G401 (cell line): ENCODE measurements at regions not wholly inside any gene's neighbourhood (a gene's known extent, or its start where the extent isn't known, plus 50 kb on each side); places are given as distances from the start of the nearest gene placed in this dataset.

Source experiments
- DNase-seq: peaks from one replicate; pipeline ENCODE4 v3.0.0-alpha.2; 2015; ENCODE audit warnings: low spot score
- in situ Hi-C: cut with HindIII; loops from 2 replicates; pipeline ENCODE4 v1.10.0; 2016; ENCODE audit warnings: low sequenced_read_pairs, mixed read lengths

- no peak for DNase-seq
- in situ Hi-C loops: no loop called here
These were observed 295.8 kb upstream of the DUSP10 start for GRCh38 chr1:222037720-222038119.

DNA sequence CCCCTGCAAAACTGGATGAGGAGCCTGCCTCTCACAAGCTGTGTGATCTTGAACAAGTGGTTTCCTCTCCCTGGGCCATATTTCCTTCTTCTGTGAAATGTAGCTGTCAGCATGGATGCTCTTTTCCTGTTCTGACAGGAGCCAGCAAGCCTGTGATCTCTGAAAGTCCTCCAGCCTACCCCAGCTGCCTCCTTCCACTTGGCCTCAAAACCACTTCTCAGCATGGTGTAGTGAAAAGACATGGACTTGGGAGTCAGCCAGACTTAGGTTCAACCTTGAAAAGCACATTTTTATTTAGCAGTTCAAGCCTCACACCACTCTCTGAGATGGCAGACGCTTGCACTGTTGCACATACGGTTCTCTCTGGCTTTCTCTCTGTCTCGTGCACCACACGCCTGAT lies 292.9 kb upstream of the DUSP10 start:
- DNase-seq: peak; percentile 92
- in situ Hi-C loops: no loop called here

- in situ Hi-C loops: no loop called here
These were observed 291.6 kb upstream of the DUSP10 start for GRCh38 chr1:222033450-222033849.

GRCh38 chr1:222031318-222031717 lies 289.4 kb upstream of the DUSP10 start:
- no peak for DNase-seq
- in situ Hi-C loops: no loop called here

More at GRCh38 chr1:222033450-222033849, 291.6 kb upstream of the DUSP10 start:
- DNase-seq: no peak

GRCh38 chr1:222028676-222029075 lies 286.8 kb upstream of the DUSP10 start:
- DNase-seq: no peak
- in situ Hi-C loops: no loop called here

- DNase-seq: peak; percentile 22
- in situ Hi-C loops: no loop called here
These were observed 286.2 kb upstream of the DUSP10 start for GRCh38 chr1:222028116-222028515.

DNA sequence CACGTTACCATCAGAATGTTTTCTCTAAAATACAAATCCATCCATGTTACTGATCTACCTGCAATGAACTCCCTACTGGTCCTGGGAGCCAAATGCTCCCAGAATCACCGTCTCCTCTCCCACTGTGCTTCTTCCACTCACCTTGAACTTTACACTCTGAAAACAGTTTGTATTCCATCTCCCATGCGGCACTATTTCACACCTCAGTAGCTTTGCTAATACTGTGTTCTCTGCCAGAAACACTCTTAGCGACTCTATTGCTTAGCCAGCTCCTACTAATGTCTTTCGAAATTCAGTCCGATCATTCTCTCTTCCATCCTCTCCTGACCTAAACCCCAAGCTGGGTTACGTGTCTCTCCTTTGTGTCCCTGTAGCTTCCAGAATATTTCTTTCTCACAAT lies 284.4 kb upstream of the DUSP10 start:
- DNase-seq: no peak
- in situ Hi-C loops: no loop called here

GRCh38 chr1:222023025-222023424 lies 281.1 kb upstream of the DUSP10 start:
- DNase-seq: no peak
- in situ Hi-C loops: no loop called here

- DNase-seq: no peak
- in situ Hi-C loops: no loop called here
These were observed 279.2 kb upstream of the DUSP10 start for GRCh38 chr1:222021129-222021528.

- in situ Hi-C loops: no loop called here
- no peak for DNase-seq
These were observed 278.7 kb upstream of the DUSP10 start for GRCh38 chr1:222020553-222020952.

GRCh38 chr1:222019029-222019428 lies 277.1 kb upstream of the DUSP10 start:
- in situ Hi-C loops: no loop called here
- DNase-seq: no peak

DNA sequence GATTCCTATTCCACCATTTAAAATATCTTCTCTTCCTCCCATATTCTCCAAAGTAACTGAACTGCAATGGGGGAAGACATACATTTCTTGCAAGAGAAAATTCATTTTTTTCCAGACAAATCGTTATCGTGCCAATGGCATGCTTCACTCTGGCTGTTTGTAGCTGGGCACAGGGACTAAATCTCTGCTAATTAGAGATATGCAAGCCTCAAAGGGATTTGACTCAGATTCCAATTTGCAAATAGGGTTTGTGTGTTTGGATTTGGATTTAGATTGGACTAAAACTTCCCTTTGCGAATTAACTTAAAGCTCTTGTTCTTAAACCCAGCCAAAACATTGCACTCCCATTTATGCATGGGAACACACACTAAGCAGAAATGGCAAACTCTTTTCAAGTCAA lies 276.2 kb upstream of the DUSP10 start:
- in situ Hi-C loops: no loop called here

DNA sequence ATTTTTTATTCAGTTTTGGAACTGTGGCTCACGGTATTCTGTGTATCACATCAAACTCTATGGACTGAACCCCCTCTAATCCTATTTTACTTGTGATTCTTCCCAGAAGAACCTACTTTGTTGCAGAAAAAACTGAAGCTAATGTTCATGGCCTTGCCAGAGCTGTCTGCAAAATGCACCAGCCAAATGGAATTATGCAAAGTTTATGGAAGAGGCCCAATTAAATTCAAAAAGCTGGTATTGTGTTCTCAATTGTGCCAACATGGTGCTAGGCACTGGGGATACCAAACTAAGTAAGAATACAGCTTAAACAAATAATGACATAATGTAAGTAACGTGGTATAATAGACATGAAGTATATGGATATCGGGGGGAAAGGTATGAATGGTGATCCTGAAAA lies 273.8 kb upstream of the DUSP10 start:
- in situ Hi-C loops: no loop called here

More for the DNA sequence above, 276.2 kb upstream of the DUSP10 start:
- DNase-seq: no peak

DNA sequence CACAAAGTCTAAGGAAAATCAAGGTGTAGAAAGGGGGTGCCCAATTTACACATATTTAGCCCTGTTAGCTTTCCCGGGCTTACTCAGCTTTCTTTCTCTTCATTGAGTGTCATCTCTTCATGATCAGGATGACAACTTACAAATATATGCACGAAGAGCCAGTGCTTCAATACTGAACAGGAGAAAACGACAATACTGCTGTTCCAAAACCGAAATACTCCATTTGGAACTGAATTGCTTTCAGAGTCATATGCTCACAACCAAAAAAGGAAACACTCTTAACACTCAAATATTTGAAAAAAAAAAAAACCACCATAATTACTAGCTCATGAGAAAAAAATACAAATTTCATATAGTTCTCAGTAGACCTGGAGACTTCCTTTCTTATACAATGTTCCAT lies 272.1 kb upstream of the DUSP10 start:
- no peak for DNase-seq
- in situ Hi-C loops: no loop called here

More for the DNA sequence above, 273.8 kb upstream of the DUSP10 start:
- no peak for DNase-seq

DNA sequence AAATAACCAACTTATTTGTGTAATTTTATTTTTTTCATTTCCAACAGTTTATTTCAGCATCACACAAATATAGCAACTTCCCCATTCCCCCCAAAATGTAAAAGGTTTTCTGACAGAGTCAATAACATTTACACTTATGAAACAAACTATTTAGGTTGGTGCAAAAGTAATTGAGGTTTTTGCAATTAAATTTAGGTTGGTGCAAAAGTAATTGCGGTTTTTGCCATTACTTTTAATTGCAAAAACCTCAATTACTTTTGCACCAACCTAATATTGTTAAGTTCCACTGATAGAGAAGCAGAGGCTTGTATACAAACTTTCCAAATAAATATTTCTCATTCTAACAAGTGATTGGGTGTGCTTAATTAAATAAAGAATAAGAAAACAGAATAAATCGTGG lies 270.9 kb upstream of the DUSP10 start:
- no peak for DNase-seq
- in situ Hi-C loops: no loop called here

- no peak for DNase-seq
- in situ Hi-C loops: no loop called here
These were observed 268.4 kb upstream of the DUSP10 start for GRCh38 chr1:222010306-222010705.

DNA sequence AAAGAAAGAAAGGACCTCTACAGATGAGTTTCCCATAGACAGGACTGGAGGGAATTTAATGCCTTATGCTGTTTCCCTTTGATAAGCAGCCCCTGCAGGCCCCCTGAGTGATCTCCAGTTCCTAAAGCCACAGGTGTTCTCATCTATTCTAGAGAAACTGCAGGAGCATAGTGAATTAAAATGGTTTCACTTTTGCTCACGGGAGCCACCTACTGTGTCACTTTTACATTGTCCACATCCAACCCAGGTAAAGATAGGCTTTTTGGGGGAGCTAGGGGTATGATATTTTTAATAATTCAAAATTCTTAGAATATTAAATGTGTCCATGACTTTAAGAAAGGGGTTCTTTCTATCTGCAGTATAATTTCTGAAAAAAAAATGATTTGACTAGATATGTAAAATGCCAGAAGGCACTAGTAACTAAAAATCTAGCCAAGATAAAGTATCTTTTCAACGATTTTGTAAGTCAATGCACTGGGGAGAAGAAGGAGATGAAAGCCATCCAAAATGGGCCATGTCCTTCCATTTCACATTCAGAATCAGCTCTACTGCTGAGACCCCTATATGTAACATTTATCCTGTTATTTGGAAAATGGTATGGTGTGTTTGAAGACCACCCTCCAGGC lies 267.3 kb upstream of the DUSP10 start:
- DNase-seq: no peak
- in situ Hi-C loops: no loop called here

GRCh38 chr1:222006715-222007114 lies 264.8 kb upstream of the DUSP10 start:
- no peak for DNase-seq
- in situ Hi-C loops: no loop called here

DNA sequence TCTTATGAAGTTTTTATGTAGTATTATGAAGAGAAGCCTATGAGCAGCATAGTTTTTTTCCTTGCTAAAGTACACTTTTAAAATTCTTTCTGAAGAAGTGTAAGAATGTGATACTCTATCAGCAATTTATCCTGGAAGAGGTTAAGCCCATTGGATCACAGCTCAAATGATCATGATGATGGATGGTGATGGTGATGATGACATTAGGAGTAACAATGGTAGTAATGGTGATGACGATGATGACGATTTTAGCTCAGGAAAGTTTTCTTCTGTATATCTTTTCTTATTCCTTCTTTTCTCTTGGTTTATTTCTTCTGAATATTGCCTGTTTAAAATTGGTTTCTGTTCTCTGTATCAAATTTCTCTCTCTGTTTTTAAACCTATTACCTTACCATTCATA lies 262.9 kb upstream of the DUSP10 start:
- in situ Hi-C loops: no loop called here
- no peak for DNase-seq

- DNase-seq: no peak
- in situ Hi-C loops: no loop called here
These were observed 262.1 kb upstream of the DUSP10 start for GRCh38 chr1:222004034-222004433.

DNA sequence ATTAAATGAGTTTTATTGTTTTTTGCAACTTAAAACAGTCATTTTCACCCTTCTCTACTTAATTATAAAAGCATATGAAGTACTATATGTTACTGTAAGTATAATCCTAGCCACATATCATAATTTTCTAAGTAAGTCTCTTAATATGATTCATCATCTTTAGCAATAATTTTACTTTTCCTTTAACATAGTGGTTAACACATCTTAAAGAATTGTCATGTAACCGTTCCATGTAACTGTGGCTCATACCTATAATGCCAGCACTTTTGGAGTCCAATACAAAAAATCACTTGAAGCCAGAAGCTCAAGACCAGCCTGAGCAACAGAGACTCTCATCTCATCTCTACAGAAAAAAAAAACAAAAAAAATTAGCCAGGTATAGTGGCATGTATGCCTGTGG lies 260.6 kb upstream of the DUSP10 start:
- in situ Hi-C loops: no loop called here
- DNase-seq: no peak

DNA sequence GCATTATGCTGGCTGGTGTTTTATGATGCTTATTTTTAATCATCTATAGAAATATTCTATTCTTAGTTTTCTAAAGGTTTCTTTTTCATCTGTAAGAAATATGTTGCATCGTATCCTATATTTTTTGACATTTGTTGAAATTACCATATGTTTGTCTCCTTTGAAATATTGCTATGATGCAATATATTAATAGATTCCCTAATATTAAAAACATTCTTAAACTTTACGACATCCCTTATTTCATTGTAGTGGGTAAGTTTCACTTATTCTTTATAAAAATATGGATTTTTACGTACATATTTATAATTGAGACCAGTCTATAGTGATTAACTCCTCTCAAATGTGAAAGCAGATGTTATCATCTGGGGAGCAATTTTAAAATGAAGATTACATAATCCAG lies 258.2 kb upstream of the DUSP10 start:
- in situ Hi-C loops: no loop called here
- no peak for DNase-seq
